Tibial nerve (tissue), 4 donors: ENCODE measurements at regions not wholly inside any gene's neighbourhood (a gene's known extent, or its start where the extent isn't known, plus 50 kb on each side); places are given as distances from the start of the nearest gene placed in this dataset.

ENCODE experiments used
- EP300 ChIP-seq, 2 donors: sonication (generic); formaldehyde crosslinking; IDR thresholded peaks; one replicate each; pipeline ENCODE4 v1.6.1; 2017; ENCODE audit warnings: antibody characterized with exemption in 2 of 2, mild to moderate bottlenecking in 1 of 2
- POLR2A ChIP-seq, 2 donors: fragments of 450-650 bp; IDR thresholded peaks; one replicate each; pipeline ENCODE4 v1.6.1; 2017; ENCODE audit warnings: antibody characterized with exemption in 2 of 2, mild to moderate bottlenecking in 2 of 2, moderate library complexity in 2 of 2
- TF ChIP-seq, protein P1 (sequence below), 5 experiments: fragments of 200-600 bp in 3 of 5; fragments of 450-650 bp in 2 of 5; sonication (generic) in 3 of 5; IDR thresholded peaks; one replicate each; pipeline ENCODE4 v1.5.1; 2016 to 2019; ENCODE audit warnings: antibody characterized with exemption in 5 of 5, mild to moderate bottlenecking in 3 of 5, moderate library complexity in 2 of 5

DNA sequence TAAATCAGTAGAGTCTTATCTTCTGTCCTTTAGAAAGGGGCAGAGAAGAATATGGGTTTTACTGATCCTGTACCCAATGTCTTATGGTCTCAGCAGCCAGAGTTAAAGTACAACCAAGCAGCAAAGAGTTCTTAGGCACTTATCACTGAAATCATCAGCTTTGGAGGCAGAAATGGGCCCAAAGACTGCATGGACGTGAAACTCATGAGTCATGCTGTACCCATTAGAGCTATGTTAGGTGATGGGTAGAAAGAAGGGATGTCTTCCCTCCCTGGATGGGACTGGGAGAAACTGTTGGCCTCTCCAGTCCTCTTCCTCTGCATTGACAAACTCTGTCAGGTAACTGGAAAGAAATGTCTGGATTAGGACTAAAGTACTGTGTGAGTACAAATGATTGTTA is 63.4 kb downstream of the EOMES start:
- TF ChIP-seq, protein P1, sequence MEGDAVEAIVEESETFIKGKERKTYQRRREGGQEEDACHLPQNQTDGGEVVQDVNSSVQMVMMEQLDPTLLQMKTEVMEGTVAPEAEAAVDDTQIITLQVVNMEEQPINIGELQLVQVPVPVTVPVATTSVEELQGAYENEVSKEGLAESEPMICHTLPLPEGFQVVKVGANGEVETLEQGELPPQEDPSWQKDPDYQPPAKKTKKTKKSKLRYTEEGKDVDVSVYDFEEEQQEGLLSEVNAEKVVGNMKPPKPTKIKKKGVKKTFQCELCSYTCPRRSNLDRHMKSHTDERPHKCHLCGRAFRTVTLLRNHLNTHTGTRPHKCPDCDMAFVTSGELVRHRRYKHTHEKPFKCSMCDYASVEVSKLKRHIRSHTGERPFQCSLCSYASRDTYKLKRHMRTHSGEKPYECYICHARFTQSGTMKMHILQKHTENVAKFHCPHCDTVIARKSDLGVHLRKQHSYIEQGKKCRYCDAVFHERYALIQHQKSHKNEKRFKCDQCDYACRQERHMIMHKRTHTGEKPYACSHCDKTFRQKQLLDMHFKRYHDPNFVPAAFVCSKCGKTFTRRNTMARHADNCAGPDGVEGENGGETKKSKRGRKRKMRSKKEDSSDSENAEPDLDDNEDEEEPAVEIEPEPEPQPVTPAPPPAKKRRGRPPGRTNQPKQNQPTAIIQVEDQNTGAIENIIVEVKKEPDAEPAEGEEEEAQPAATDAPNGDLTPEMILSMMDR (IDR thresholded peaks at IDR 0.05) = no peak
- TF ChIP-seq EP300 (IDR thresholded peaks at IDR 0.05) (no peak), POLR2A (IDR thresholded peaks at IDR 0.05) (no peak)
